HCT116 (cell line): ENCODE measurements at regions not wholly inside any gene's neighbourhood (a gene's known extent, or its start where the extent isn't known, plus 50 kb on each side); places are given as distances from the start of the nearest gene placed in this dataset.

Experiments
- ATAC-seq: fragments of 200-7000 bp; cut with Tn5 transposase; 2 replicates; pipeline ENCODE4 v1.9.1; 2020; ENCODE audit warnings: mild to moderate bottlenecking, moderate library complexity
- BruUV-seq: library from RNA; stranded (reverse); fragments of 400-500 nt; replicated peaks from 2 replicates; lab custom pipeline; 2021; lab: Mats Ljungman, UMichigan
- CTCF ChIA-PET: fragments of 300-600 bp; sonication (Branson Sonifier 250); formaldehyde crosslinking; loops from one replicate; lab custom pipeline; 2021; ENCODE audit warnings: antibody characterized with exemption; lab: Charles Lee
- POLR2A ChIA-PET: fragments of 300-600, 350-600 bp; sonication (Branson Sonifier 250); formaldehyde crosslinking; loops from one replicate; lab custom pipeline; 2021; ENCODE audit warnings: antibody characterized with exemption; lab: Charles Lee
- RAD21 ChIA-PET, 2 experiments: fragments of 300-600 bp; sonication (Branson Sonifier 250); formaldehyde crosslinking; loops; one replicate each; lab custom pipeline; 2023; ENCODE audit warnings: low total read pairs in 2 of 2; ENCODE audit not compliant: uncharacterized antibody in 2 of 2, unreplicated experiment in 2 of 2, low non-redundant PET in 1 of 2; lab: Charles Lee
- DNase-seq: peaks from one replicate; pipeline ENCODE4 v3.0.0-alpha.2; 2010; ENCODE audit warnings: low read depth, low spot score
- H2AFZ ChIP-seq: fragments of 200-600 bp; shearing (Covaris generic), sonication (generic); 2 replicates; pipeline ENCODE4 v1.6.1; 2017; ENCODE audit warnings: low read depth, mixed run types, mixed read lengths, antibody characterized with exemption, low read length; ENCODE audit not compliant: poor library complexity, severe bottlenecking
- H3K27ac ChIP-seq: 2 replicates; pipeline ENCODE4 v1.5.1; 2012; ENCODE audit warnings: low read depth, low read length
- H3K27me3 ChIP-seq: fragments of 200-600 bp; sonication (generic); 2 replicates; pipeline ENCODE4 v1.6.1; 2016; ENCODE audit warnings: mixed run types, low read length, mixed read lengths; ENCODE audit not compliant: insufficient read depth
- H3K36me3 ChIP-seq, 2 experiments: fragments of 200-500 bp in 1 of 2; fragments of 200-600 bp in 1 of 2; sonication (Bioruptor generic) in 1 of 2; sonication (generic) in 1 of 2; 2 replicates each; pipeline versions ENCODE4 v1.5.1 to v1.6.1; 2014 to 2016; ENCODE audit warnings: low read length in 2 of 2, inconsistent platforms in 1 of 2, mixed read lengths in 1 of 2, mixed run types in 1 of 2; ENCODE audit not compliant: insufficient read depth in 2 of 2, control insufficient read depth in 1 of 2
- H3K4me1 ChIP-seq, 2 experiments: fragments of 200-600 bp in 1 of 2; sonication (generic) in 1 of 2; 2 replicates each; pipeline versions ENCODE4 v1.5.1 to v1.6.1; 2012 to 2017; ENCODE audit warnings: low read length in 2 of 2, inconsistent platforms in 1 of 2, mild to moderate bottlenecking in 1 of 2, mixed read lengths in 1 of 2, mixed run types in 1 of 2, moderate library complexity in 1 of 2; ENCODE audit not compliant: insufficient read depth in 2 of 2, control insufficient read depth in 1 of 2
- H3K4me2 ChIP-seq: fragments of 200-600 bp; sonication (generic); 2 replicates; pipeline ENCODE4 v1.6.1; 2017; ENCODE audit warnings: mixed run types, low read length, mixed read lengths
- H3K4me3 ChIP-seq, 2 experiments: fragments of 200-600 bp in 1 of 2; sonication (generic) in 1 of 2; replicated peaks in 1 of 2; 2 replicates each; pipeline ENCODE4 v1.5.1; 2011 to 2016; ENCODE audit warnings: low read length in 2 of 2, control low read depth in 1 of 2, low read depth in 1 of 2, mild to moderate bottlenecking in 1 of 2, mixed read lengths in 1 of 2, mixed run types in 1 of 2
- H3K79me2 ChIP-seq: fragments of 200-600 bp; sonication (generic); 2 replicates; pipeline ENCODE4 v1.6.1; 2017; ENCODE audit warnings: mild to moderate bottlenecking, mixed run types, low read length, moderate library complexity, mixed read lengths; ENCODE audit not compliant: insufficient read depth
- H3K9ac ChIP-seq: fragments of 200-600 bp; sonication (generic); 2 replicates; pipeline ENCODE4 v1.6.1; 2016; ENCODE audit warnings: low read length, mixed read lengths
- H3K9me2 ChIP-seq: fragments of 200-600 bp; sonication (generic), shearing (Covaris generic); 2 replicates; pipeline ENCODE4 v1.6.1; 2017; ENCODE audit warnings: mixed run types, mild to moderate bottlenecking, moderate library complexity; ENCODE audit not compliant: insufficient read depth
- H3K9me3 ChIP-seq, 2 experiments: fragments of 200-500 bp in 1 of 2; fragments of 200-600 bp in 1 of 2; sonication (Bioruptor generic) in 1 of 2; sonication (generic) in 1 of 2; 2 replicates each; pipeline ENCODE4 v1.6.1; 2014 to 2017; ENCODE audit warnings: low read length in 2 of 2, mixed read lengths in 2 of 2, inconsistent platforms in 1 of 2, low read depth in 1 of 2, mild to moderate bottlenecking in 1 of 2, mixed run types in 1 of 2, moderate library complexity in 1 of 2; ENCODE audit not compliant: control insufficient read depth in 1 of 2, insufficient read depth in 1 of 2
- H4K20me1 ChIP-seq: fragments of 200-600 bp; sonication (generic), shearing (Covaris generic); 2 replicates; pipeline ENCODE4 v1.6.1; 2017; ENCODE audit warnings: mixed run types, mild to moderate bottlenecking, moderate library complexity; ENCODE audit not compliant: insufficient read depth
- CEBPB ChIP-seq: IDR thresholded peaks from 2 replicates; pipeline ENCODE4 v1.6.1; 2012; ENCODE audit warnings: low read depth
- ELF1 ChIP-seq: IDR thresholded peaks from 2 replicates; pipeline ENCODE4 v1.6.1; 2012; ENCODE audit warnings: low read depth, borderline replicate concordance
- EZH2 ChIP-seq: fragments of 200-600 bp; sonication (generic); IDR thresholded peaks from 2 replicates; pipeline ENCODE4 v1.6.1; 2017; ENCODE audit warnings: antibody characterized with exemption, mixed run types
- POLR2A ChIP-seq: IDR thresholded peaks from 2 replicates; pipeline ENCODE4 v1.7.0; 2011; ENCODE audit warnings: borderline replicate concordance; ENCODE audit not compliant: insufficient read depth, insufficient read length; ENCODE audit errors: extremely low read depth
- POLR2AphosphoS5 ChIP-seq: IDR thresholded peaks from 2 replicates; pipeline ENCODE4 v1.6.1; 2011; ENCODE audit warnings: mild to moderate bottlenecking, low read depth, low read length, moderate library complexity
- TCF7L2 ChIP-seq: IDR thresholded peaks from 2 replicates; pipeline ENCODE4 v1.7.0; 2011; ENCODE audit warnings: borderline replicate concordance, inconsistent platforms; ENCODE audit not compliant: insufficient read depth, insufficient read length; ENCODE audit errors: extremely low read depth
- ZBTB33 ChIP-seq: IDR thresholded peaks from 2 replicates; pipeline ENCODE4 v1.6.1; 2011; ENCODE audit warnings: mild to moderate bottlenecking, low read length, moderate library complexity; ENCODE audit not compliant: insufficient replicate concordance; ENCODE audit errors: extremely low read depth
- intact Hi-C: fragments of 100-400 bp; cut with micrococcal nuclease; formaldehyde crosslinking; loops from 2 replicates; pipeline ENCODE4 v1.10.0; 2022
- TF ChIP-seq, protein P1 (sequence below), 3 experiments: fragments of 200-600 bp in 1 of 3; sonication (generic) in 1 of 3; IDR thresholded peaks in 2 of 3; conservative IDR thresholded peaks in 1 of 3; 2 replicates each; pipeline ENCODE4 v1.5.1; 2012 to 2017; ENCODE audit warnings: low read depth in 2 of 3, low read length in 2 of 3, antibody characterized with exemption in 1 of 3, borderline replicate concordance in 1 of 3, control low read depth in 1 of 3, mild to moderate bottlenecking in 1 of 3, mixed read lengths in 1 of 3, mixed run types in 1 of 3, moderate library complexity in 1 of 3; ENCODE audit not compliant: insufficient read depth in 1 of 3

DNA sequence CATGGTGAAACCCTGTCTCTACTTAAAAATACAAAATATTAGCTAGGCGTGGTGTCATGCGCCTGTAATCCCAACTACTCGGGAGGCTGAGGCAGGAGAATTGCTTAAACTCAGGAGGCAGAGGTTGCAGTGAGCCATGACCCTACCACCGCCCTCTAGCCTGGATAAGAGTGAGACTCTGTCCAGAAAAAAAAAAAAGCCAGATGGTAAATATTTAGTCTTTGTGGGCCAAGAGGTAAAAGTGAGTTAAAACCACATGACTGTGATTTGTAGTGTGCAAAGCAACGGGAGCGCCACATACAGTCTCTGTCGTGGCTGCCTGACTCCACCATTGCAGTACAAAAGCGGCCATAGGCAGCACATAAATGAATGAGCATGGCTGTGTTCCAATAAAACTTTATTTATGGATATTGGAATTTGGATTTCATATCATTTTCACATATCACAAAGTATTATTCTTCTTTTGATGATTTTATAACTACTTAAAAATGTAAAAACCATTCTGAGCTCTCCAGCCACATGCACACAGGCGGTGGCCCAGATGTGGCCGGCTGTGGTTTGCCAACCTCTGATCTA is 51.8 kb upstream of the CASZ1 start:
- Histone ChIP-seq H3K36me3 (no peaks in the 10 kb centered on the region), H3K4me2 (no peak overlapping the region), H3K4me3 (no peak overlapping the region), H2AFZ (no peak overlapping the region), H4K20me1 (no peaks in the 10 kb centered on the region)
- RAD21 ChIA-PET, result no interaction called here
- BruUV-seq, result no TSS peak
- TF ChIP-seq ELF1 (no peak), EZH2 (no peak), ZBTB33 (no peak), TCF7L2 (no peak), POLR2AphosphoS5 (no peak), CEBPB (no peak), POLR2A (no peak)
- TF ChIP-seq, protein P1, sequence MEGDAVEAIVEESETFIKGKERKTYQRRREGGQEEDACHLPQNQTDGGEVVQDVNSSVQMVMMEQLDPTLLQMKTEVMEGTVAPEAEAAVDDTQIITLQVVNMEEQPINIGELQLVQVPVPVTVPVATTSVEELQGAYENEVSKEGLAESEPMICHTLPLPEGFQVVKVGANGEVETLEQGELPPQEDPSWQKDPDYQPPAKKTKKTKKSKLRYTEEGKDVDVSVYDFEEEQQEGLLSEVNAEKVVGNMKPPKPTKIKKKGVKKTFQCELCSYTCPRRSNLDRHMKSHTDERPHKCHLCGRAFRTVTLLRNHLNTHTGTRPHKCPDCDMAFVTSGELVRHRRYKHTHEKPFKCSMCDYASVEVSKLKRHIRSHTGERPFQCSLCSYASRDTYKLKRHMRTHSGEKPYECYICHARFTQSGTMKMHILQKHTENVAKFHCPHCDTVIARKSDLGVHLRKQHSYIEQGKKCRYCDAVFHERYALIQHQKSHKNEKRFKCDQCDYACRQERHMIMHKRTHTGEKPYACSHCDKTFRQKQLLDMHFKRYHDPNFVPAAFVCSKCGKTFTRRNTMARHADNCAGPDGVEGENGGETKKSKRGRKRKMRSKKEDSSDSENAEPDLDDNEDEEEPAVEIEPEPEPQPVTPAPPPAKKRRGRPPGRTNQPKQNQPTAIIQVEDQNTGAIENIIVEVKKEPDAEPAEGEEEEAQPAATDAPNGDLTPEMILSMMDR (IDR thresholded peaks at IDR 0.05 in 2 of 3, conservative IDR thresholded peaks at IDR 0.05 in 1 of 3; ENCODE audit: borderline replicate concordance in 1 of 3, insufficient read depth in 1 of 3, low read depth in 2 of 3, low read length in 2 of 3), result no peak
- TF ChIP-seq, all 23 proteins: peak for 0
- Histone ChIP-seq H3K9me2 (no peaks in the 10 kb centered on the region), H3K9ac (no peak overlapping the region), H3K4me1 (no peaks in the 10 kb centered on the region), H3K27ac (no peak overlapping the region), H3K27me3 (no peaks in the 10 kb centered on the region), H3K79me2 (no peaks in the 10 kb centered on the region), H3K9me3 (0 out of 4 replicates have a peak, but pooled peaks cover 0 to 3% of the 10 kb centered on the region in 2 experiments)
- DNase-seq (no peak), ATAC-seq (no peak)
- ChIA-PET CTCF (no interaction called here), POLR2A (no interaction called here)
- intact Hi-C loops, result no loop called here
